ENCODE measurements at regions not wholly inside any gene's neighbourhood (a gene's known extent, or its start where the extent isn't known, plus 50 kb on each side); places are given as distances from the start of the nearest gene placed in this dataset.
"Not testable (repeated sequence)": the region's sequence is repeated elsewhere in the genome, so short reads cannot be mapped to it uniquely, and the experiment has no call there.

- Histone ChIP-seq H3K36me3 (ENCODE audit: control insufficient read depth in 4 of 4, insufficient read depth in 4 of 4, low read length in 4 of 4) (no peaks in the 10 kb centered on the region), H3K9ac (ENCODE audit: insufficient read depth in 1 of 2, low read length in 2 of 2) (no peak overlapping the region), H3K27me3 (ENCODE audit: control insufficient read depth in 3 of 3, insufficient read depth in 3 of 3, low read length in 2 of 3) (peaks cover 0 to 31% (median 8%) of the 10 kb centered on the region in 3 donors), H3K4me1 (ENCODE audit: control insufficient read depth in 5 of 5, insufficient read depth in 5 of 5, low read length in 5 of 5) (peaks cover 0 to 2% (median under 1%) of the 10 kb centered on the region in 5 donors), H3K9me3 (ENCODE audit: control insufficient read depth in 4 of 4, insufficient read depth in 3 of 4, low read length in 3 of 4) (no peaks in the 10 kb centered on the region), H3K27ac (ENCODE audit: low read depth in 1 of 2, low read length in 1 of 2) (no peak overlapping the region), H3K4me3 (no peak overlapping the region)
- WGBS, 2 donors, result 42 to 65% methylated on average over 6 of the region's 6 CpGs
- DNase-seq, result no peak
- no peak for ATAC-seq (ENCODE audit: insufficient read depth, low FRiP score)
- no peak for TF ChIP-seq CTCF (IDR thresholded peaks at IDR 0.05; ENCODE audit: control extremely low read depth, extremely low read depth)
Observed at GRCh38 chrX:96551322-96551872, 133.2 kb upstream of the DIAPH2 start.

DNA sequence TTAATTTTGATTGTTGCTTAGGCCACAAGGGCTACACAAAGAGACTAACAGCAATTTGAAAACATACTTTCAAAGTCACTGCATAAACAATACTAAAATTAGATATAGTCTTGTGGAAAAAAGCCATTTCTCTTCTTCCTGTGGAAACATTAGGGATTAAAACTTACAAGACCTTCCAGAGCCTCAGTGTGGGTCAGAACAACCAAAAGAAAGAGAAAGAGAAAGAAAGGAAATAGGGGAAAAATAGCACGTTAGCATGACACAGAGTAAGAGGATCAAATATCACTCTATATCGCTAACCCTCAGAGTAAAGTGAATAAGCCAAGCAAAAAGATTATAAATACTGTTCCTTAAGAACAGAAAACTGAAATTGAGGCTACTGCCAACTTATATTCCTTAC lies 127.8 kb upstream of the DIAPH2 start:
- H3K27me3 ChIP-seq (ENCODE audit: control insufficient read depth in 3 of 3, insufficient read depth in 3 of 3, low read length in 2 of 3), result peaks cover 0 to 6% (median 2%) of the 10 kb centered on the region in 3 donors
- no peak overlapping the region for H3K4me3 ChIP-seq
- peaks cover 0 to 3% (median 0%) of the 10 kb centered on the region in 5 donors for H3K4me1 ChIP-seq (ENCODE audit: control insufficient read depth in 5 of 5, insufficient read depth in 5 of 5, low read length in 5 of 5)
- H3K9ac ChIP-seq (ENCODE audit: insufficient read depth in 1 of 2, low read length in 2 of 2), result peak overlapping the region in 1 of 2 donors; percentile 17
- H3K27ac ChIP-seq (ENCODE audit: low read depth in 1 of 2, low read length in 1 of 2), result no peak overlapping the region
- H3K9me3 ChIP-seq (ENCODE audit: control insufficient read depth in 4 of 4, insufficient read depth in 3 of 4, low read length in 3 of 4), result no peaks in the 10 kb centered on the region
- ATAC-seq (ENCODE audit: insufficient read depth, low FRiP score) (no peak), DNase-seq (peak in 1 of 3 donors; percentile 38)
- whole genome bisulfite sequencing, 2 donors, result 54 to 87% methylated on average over 2 of the region's 2 CpGs
- H3K36me3 ChIP-seq (ENCODE audit: control insufficient read depth in 4 of 4, insufficient read depth in 4 of 4, low read length in 4 of 4), result no peaks in the 10 kb centered on the region
- TF ChIP-seq CTCF (IDR thresholded peaks at IDR 0.05; ENCODE audit: control extremely low read depth, extremely low read depth), result no peak

DNA sequence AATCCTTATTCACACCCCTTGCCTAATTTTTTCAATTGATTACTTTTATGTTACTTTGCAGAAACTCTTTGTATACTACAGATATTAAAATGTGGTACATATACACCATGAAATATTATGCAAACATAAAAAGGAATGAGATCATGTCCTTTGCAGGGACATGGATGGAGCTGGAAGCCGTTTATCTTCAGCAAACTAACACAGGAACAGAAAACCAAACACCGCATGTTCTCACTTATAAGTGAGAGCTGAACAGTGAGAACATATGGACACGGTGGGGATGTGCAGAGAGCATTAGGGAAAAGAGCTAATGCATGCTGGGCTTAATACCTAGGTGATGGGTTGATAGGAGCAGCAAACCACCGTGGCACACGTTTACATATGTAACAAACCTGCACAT lies 123.5 kb upstream of the DIAPH2 start:
- H3K4me1 ChIP-seq (ENCODE audit: control insufficient read depth in 5 of 5, insufficient read depth in 5 of 5, low read length in 5 of 5); ATAC-seq (ENCODE audit: insufficient read depth, low FRiP score); H3K4me3 ChIP-seq; H3K36me3 ChIP-seq (ENCODE audit: control insufficient read depth in 4 of 4, insufficient read depth in 4 of 4, low read length in 4 of 4); H3K9ac ChIP-seq (ENCODE audit: insufficient read depth in 1 of 2, low read length in 2 of 2); DNase-seq; H3K9me3 ChIP-seq (ENCODE audit: control insufficient read depth in 4 of 4, insufficient read depth in 3 of 4, low read length in 3 of 4); H3K27me3 ChIP-seq (ENCODE audit: control insufficient read depth in 3 of 3, insufficient read depth in 3 of 3, low read length in 2 of 3); H3K27ac ChIP-seq (ENCODE audit: low read depth in 1 of 2, low read length in 1 of 2): not testable (repeated sequence)
- 62 to 74% methylated on average over 5 of the region's 5 CpGs for WGBS, 2 donors

- ATAC-seq (ENCODE audit: insufficient read depth, low FRiP score), result no peak
- no peaks in the 10 kb centered on the region for H3K36me3 ChIP-seq (ENCODE audit: control insufficient read depth in 4 of 4, insufficient read depth in 4 of 4, low read length in 4 of 4)
Observed at GRCh38 chrX:96563646-96564045, 121.0 kb upstream of the DIAPH2 start.

More at GRCh38 chrX:96563646-96564045, 121.0 kb upstream of the DIAPH2 start:
- no peak overlapping the region for H3K9ac ChIP-seq (ENCODE audit: insufficient read depth in 1 of 2, low read length in 2 of 2)
- H3K9me3 ChIP-seq (ENCODE audit: control insufficient read depth in 4 of 4, insufficient read depth in 3 of 4, low read length in 3 of 4), result no peaks in the 10 kb centered on the region
- WGBS, 2 donors, result 33 to 55% methylated on average over 1 of the region's 1 CpG
- H3K27me3 ChIP-seq (ENCODE audit: control insufficient read depth in 3 of 3, insufficient read depth in 3 of 3, low read length in 2 of 3), result peaks cover 0 to 3% (median 0%) of the 10 kb centered on the region in 3 donors
- no peak for TF ChIP-seq CTCF (IDR thresholded peaks at IDR 0.05; ENCODE audit: control extremely low read depth, extremely low read depth)
- DNase-seq, result peak; percentile 38 to 94 (median 93)
- peaks cover 0 to 5% (median 0%) of the 10 kb centered on the region in 5 donors for H3K4me1 ChIP-seq (ENCODE audit: control insufficient read depth in 5 of 5, insufficient read depth in 5 of 5, low read length in 5 of 5)
- H3K27ac ChIP-seq (ENCODE audit: low read depth in 1 of 2, low read length in 1 of 2), result no peak overlapping the region
- H3K4me3 ChIP-seq, result no peak overlapping the region

Measured in lung (tissue), 11 donors.